HFF-Myc (cell line): ENCODE measurements at regions not wholly inside any gene's neighbourhood (a gene's known extent, or its start where the extent isn't known, plus 50 kb on each side); places are given as distances from the start of the nearest gene placed in this dataset.
"Not testable (repeated sequence)": the region's sequence is repeated elsewhere in the genome, so short reads cannot be mapped to it uniquely, and the experiment has no call there.

Experiments used
- DNase-seq: peaks from one replicate; pipeline ENCODE4 v3.0.0-alpha.2; 2011; ENCODE audit warnings: low read depth; ENCODE audit errors: extremely low read depth
- H3K4me3 ChIP-seq: replicated peaks from 2 replicates; pipeline ENCODE4 v1.5.1; 2011; ENCODE audit warnings: low read depth, mild to moderate bottlenecking, control low read depth, low read length
- TF ChIP-seq, protein P1 (sequence below): IDR thresholded peaks from 2 replicates; pipeline ENCODE4 v1.5.1; 2012; ENCODE audit warnings: mild to moderate bottlenecking, low read depth, low read length, control low read depth; ENCODE audit errors: missing control alignments

DNA sequence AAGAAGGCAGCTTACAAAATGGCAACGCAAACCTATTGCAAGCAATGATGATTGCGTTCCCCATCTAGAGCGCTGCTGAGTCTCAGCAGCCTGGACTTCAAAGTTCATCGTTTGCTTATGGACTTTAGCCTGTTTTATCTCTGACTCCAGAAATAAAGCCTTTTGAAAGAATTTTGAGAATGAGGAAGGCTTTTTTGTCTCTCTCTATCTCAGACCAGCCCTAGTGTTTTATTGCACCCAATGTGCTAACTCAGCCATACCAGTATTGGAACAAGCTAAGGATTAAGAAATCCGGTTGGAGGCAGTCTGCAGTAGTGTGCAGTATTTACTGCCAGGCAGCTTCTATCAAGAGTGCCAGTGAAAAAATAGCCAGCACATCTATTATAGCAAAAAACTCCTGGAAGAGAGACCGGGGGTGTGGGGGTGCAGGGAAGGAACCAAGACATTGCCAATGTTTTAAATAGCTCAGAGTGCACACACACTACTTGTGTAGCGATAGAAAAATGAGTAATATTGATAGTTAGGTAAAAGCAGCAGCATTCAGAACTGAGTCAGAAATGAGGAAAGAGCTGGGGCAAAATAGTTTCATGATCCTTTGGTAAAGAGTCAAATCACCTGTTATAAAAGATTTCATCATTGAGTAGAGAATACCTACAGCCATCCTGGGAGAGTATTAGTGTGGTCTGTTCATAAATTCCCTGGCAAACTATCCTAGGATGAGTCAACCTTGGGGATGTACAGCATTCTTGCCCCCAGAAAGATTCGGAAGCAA is 219.0 kb downstream of the ZNF608 start:
- TF ChIP-seq, protein P1, sequence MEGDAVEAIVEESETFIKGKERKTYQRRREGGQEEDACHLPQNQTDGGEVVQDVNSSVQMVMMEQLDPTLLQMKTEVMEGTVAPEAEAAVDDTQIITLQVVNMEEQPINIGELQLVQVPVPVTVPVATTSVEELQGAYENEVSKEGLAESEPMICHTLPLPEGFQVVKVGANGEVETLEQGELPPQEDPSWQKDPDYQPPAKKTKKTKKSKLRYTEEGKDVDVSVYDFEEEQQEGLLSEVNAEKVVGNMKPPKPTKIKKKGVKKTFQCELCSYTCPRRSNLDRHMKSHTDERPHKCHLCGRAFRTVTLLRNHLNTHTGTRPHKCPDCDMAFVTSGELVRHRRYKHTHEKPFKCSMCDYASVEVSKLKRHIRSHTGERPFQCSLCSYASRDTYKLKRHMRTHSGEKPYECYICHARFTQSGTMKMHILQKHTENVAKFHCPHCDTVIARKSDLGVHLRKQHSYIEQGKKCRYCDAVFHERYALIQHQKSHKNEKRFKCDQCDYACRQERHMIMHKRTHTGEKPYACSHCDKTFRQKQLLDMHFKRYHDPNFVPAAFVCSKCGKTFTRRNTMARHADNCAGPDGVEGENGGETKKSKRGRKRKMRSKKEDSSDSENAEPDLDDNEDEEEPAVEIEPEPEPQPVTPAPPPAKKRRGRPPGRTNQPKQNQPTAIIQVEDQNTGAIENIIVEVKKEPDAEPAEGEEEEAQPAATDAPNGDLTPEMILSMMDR: no peak
- no peak overlapping the region for H3K4me3 ChIP-seq
- no peak for DNase-seq

DNA sequence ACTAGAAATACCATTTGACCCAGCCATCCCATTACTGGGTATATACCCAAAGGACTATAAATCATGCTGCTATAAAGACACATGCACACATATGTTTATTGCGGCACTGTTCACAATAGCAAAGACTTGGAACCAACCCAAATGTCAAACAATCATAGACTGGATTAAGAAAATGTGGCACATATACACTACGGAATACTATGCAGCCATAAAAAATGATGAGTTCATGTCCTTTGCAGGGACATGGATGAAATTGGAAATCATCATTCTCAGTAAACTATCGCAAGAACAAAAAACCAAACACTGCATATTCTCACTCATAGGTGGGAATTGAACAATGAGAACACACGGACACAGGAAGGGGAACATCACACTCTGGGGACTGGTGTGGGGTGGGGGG is 220.4 kb downstream of the ZNF608 start:
- DNase-seq, H3K4me3 ChIP-seq: not testable (repeated sequence)

DNA sequence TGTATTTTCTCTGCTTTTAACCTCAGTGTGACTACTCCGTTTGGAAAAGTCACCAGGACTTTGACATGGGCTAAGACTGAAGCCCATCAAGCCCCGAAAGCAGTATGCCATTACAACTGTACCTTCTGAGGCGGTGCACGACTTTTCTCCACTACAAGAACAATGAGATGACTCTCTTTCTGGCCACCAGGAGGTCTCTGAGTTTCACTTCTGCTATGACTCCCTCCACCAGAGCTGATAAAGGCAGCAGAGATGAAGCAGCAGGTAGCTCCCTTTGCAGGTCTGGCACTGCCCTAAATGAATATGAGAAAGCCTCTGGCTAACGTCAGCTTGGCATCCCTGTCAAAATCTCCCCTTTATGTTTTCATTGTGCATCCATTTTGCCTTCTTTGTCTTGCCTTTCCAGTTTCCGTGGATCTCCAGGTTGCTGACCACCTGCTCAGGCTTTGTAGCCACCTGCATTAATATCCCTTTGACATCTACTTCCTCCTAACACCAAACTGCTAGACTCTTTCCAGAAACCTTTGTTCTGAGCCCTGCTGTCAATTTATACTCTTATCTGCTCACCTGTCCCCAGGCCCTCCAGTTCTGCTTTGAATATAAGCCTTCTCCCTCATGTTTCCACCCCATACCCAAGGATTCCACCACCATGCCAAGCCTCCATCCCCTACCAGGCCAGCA is 221.7 kb downstream of the ZNF608 start:
- no peak overlapping the region for H3K4me3 ChIP-seq
- TF ChIP-seq, protein P1: no peak
- DNase-seq: no peak

DNA sequence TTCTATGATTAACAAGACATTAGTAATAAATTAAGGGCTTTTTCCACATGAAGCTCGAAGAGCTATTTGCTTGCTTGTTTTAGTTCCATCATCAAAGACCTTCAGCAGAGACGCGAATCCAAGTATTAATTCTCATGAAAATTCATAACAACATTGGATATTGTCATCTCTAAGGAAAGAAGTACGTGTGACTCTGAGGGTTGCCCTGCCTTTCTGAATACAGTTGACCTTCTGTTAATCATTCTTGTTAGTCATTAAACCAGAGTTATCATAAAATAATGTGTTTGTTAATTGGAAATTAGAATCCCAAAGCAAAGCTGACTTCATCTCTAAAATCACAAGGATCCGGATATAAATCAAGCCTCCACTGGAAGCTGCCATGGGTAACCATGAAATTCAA is 222.5 kb downstream of the ZNF608 start:
- no peak for DNase-seq
- no peak overlapping the region for H3K4me3 ChIP-seq
- TF ChIP-seq, protein P1: no peak

DNA sequence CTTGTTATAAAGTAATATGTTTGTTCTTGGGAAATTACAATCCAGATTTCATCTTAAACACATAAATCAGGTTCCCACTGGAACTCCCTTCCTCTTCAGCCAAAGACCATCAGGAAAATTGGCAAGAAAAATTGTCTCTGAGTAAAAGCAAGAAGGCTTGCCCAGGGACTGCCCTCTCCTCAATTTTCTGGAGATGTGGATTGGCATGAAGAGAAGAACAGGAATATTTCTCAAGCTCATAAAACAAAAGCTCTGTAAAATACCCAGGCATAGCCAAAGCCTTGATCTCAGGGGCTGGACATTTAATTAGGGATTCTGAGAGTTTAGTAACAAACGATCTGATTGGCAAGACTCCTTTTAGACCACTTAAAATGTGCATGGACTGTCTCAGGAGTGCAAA is 223.4 kb downstream of the ZNF608 start:
- no peak for DNase-seq
- TF ChIP-seq, protein P1: no peak
- H3K4me3 ChIP-seq: no peak overlapping the region

DNA sequence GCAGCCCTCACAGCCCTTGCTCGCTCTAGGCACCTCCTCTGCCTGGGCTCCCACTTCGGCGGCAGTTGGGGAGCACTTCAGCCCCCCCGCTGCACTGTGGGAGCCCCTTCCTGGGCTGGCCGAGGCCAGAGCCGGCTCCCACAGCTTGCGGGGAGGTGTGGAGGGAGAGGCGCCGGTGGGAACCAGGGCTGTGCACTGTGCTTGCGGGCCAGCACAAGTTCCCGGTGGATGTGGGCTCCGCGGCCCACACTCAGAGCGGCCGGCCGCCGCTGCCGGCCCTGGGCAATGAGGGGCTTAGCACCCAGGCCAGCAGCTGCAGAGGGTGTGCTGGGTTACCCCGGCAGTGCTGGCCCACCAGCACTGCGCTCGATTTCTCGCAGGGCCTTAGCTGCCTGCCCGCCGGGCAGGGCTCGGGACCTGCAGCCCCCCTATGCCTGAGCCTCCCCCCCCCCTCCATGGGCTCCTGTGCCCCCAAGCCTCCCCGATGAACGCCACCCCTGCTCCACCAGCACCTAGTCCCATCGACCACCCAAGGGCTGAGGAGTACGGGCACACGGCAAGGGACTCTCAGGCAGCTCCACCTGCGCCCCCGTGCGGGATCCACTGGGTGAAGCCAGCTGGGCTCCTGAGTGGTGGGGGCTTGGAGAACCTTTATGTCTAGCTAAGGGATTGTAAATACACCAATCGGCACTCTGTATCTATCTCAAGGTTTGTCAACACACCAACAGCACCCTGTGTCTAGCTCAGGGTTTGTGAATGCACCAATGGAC is 224.8 kb downstream of the ZNF608 start:
- H3K4me3 ChIP-seq: no peak overlapping the region
- TF ChIP-seq, protein P1: no peak
- DNase-seq: no peak

DNA sequence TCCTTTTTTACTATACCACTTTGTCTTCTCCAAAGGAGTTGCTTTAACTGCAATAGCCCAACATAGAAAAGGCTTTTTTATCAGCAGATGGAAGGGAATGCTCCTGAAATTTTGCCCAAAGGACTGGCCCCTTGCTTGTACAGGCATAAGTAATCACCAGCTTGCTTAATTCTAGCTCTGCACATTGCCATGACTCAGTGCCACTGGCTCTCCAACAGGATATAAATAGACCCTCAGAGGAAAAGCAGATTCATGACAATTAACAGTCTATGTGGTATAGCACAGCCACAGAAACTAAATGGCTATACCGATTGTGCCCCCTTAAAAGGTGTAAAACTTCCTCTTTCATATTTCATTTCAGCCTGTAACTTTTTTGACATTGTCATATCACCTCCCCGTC is 227.0 kb downstream of the ZNF608 start:
- H3K4me3 ChIP-seq: no peak overlapping the region
- DNase-seq: no peak
- TF ChIP-seq, protein P1: no peak
